GM12891 (cell line): ENCODE measurements at regions not wholly inside any gene's neighbourhood (a gene's known extent, or its start where the extent isn't known, plus 50 kb on each side); places are given as distances from the start of the nearest gene placed in this dataset.
"Not testable (repeated sequence)": the region's sequence is repeated elsewhere in the genome, so short reads cannot be mapped to it uniquely, and the experiment has no call there.

Experiments used
- DNase-seq: peaks from one replicate; pipeline ENCODE4 v3.0.0; 2011; ENCODE audit warnings: low spot score; ENCODE audit not compliant: insufficient read length
- FAIRE-seq: peaks from 2 replicates; lab custom pipeline; 2011; peaks lifted over from hg19 to GRCh38; lab: Jason Lieb, UNC
- PAX5 ChIP-seq: IDR thresholded peaks from 2 replicates; pipeline ENCODE4 v1.6.1; 2011; ENCODE audit warnings: low read length, moderate library complexity, mild to moderate bottlenecking; ENCODE audit not compliant: insufficient read depth, severe bottlenecking
- POLR2A ChIP-seq: IDR thresholded peaks from 2 replicates; pipeline ENCODE4 v1.6.1; 2011; ENCODE audit warnings: low read depth, low read length, control low read depth
- POLR2AphosphoS5 ChIP-seq: IDR thresholded peaks from 2 replicates; pipeline ENCODE4 v1.6.1; 2011; ENCODE audit warnings: low read depth, low read length, control low read depth
- POU2F2 ChIP-seq: IDR thresholded peaks from 2 replicates; pipeline ENCODE4 v1.6.1; 2011; ENCODE audit warnings: low read depth, mild to moderate bottlenecking, control low read depth, low read length, moderate library complexity
- SPI1 ChIP-seq: IDR thresholded peaks from 2 replicates; pipeline ENCODE4 v1.6.1; 2011; ENCODE audit warnings: low read depth, low read length, control low read depth
- TAF1 ChIP-seq: IDR thresholded peaks from 2 replicates; pipeline ENCODE4 v1.6.1; 2011; ENCODE audit warnings: low read depth, low read length, control low read depth

GRCh38 chr5:69013481-69013880 is 80.3 kb upstream of the SLC30A5 start:
- DNase-seq (no peak), FAIRE-seq (no peak)
- TF ChIP-seq POLR2AphosphoS5 (no peak), SPI1 (no peak), POU2F2 (no peak), POLR2A (no peak), PAX5 (no peak), TAF1 (no peak)

DNA sequence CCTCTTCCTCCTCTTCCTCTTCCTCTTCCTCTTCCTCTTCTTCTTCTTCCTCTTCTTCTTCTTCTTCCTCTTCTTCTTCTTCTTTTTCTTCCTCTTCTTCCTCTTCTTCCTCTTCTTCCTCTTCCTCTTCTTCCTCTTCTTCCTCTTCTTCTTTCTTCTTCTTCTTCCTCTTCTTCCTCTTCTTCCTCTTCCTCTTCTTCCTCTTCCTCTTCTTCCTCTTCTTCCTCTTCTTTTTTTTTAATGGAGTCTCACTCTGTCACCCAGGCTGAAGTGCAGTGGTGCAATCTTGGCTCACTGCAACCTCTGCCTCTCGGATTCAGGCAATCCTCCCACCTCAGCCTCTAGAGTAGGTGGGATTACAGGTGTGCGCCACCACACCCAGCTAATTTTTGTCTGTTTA is 79.8 kb upstream of the SLC30A5 start:
- not testable (repeated sequence) for DNase-seq, FAIRE-seq

GRCh38 chr5:69019668-69020375 is 74.0 kb upstream of the SLC30A5 start:
- FAIRE-seq = peak; percentile 5
- no peak for TF ChIP-seq POLR2AphosphoS5
- no peak for DNase-seq

GRCh38 chr5:69024241-69024651 is 69.6 kb upstream of the SLC30A5 start:
- FAIRE-seq (peak; percentile 69), DNase-seq (peak; percentile 29)
- no peak for TF ChIP-seq POU2F2
- TF ChIP-seq POLR2A = no peak
- no peak for TF ChIP-seq PAX5
- no peak for TF ChIP-seq SPI1
- TF ChIP-seq TAF1 = no peak
- no peak for TF ChIP-seq POLR2AphosphoS5

GRCh38 chr5:69029292-69029691 is 64.5 kb upstream of the SLC30A5 start:
- DNase-seq = no peak
- no peak for FAIRE-seq
- TF ChIP-seq PAX5 (no peak), TAF1 (no peak), POLR2AphosphoS5 (no peak), POU2F2 (no peak), SPI1 (peak; percentile 63), POLR2A (no peak)

- no peak for DNase-seq
- no peak for TF ChIP-seq POU2F2
- no peak for TF ChIP-seq POLR2AphosphoS5
- TF ChIP-seq POLR2A = no peak
- no peak for TF ChIP-seq TAF1
- no peak for TF ChIP-seq PAX5
- no peak for TF ChIP-seq SPI1
- no peak for FAIRE-seq
Measured at GRCh38 chr5:69030358-69031062, 63.3 kb upstream of the SLC30A5 start.

GRCh38 chr5:69032009-69032408 is 61.8 kb upstream of the SLC30A5 start:
- FAIRE-seq (no peak), DNase-seq (no peak)
- TF ChIP-seq POLR2AphosphoS5 = no peak
- TF ChIP-seq POU2F2 = no peak
- TF ChIP-seq PAX5 = no peak
- TF ChIP-seq SPI1 = no peak
- no peak for TF ChIP-seq POLR2A
- no peak for TF ChIP-seq TAF1

DNA sequence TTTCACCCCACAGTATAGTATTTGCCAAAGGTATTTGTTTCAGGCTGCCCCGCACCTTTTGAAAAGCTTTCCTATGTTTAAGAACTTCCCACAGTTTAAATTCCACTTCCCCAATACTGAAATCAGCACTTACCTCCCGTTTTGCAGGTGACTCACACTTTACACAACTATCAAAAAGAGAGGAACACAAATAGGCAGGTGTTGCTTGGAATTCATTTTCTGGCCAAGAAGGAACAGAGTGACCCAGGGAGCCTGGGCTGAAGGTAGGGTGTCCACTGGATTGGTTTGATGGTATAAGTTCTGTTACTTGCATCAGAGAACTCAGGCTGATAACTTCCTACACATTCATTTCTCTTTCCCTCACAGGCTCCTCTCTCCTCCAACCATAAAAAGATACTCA is 60.1 kb upstream of the SLC30A5 start:
- DNase-seq = no peak
- no peak for FAIRE-seq
- TF ChIP-seq TAF1 (no peak), POLR2AphosphoS5 (no peak), PAX5 (no peak), POLR2A (no peak), SPI1 (no peak), POU2F2 (no peak)

DNA sequence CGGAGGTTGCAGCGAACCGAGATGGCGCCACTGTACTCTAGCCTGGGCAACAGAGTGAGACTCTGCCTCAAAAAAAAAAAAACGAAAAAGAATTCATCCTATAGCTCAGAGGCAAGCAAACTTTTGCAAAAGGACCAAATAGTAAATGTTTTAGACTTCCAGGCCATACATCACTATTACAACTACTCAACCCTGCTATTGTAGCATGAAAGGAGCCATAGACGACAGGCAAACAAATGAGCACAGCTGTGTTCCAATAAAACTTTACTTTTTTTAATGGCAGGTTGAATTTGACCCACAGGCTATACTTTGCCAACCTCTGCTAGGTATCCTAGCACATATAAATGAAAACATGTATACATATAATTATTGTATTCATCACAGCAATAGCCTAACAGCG is 58.9 kb upstream of the SLC30A5 start:
- FAIRE-seq (no peak), DNase-seq (no peak)
- TF ChIP-seq POLR2AphosphoS5 (no peak), TAF1 (no peak), POU2F2 (no peak), POLR2A (no peak), PAX5 (no peak), SPI1 (no peak)

GRCh38 chr5:69035665-69036064 is 58.1 kb upstream of the SLC30A5 start:
- DNase-seq = no peak
- no peak for FAIRE-seq
- TF ChIP-seq POLR2A (no peak), SPI1 (no peak)

DNA sequence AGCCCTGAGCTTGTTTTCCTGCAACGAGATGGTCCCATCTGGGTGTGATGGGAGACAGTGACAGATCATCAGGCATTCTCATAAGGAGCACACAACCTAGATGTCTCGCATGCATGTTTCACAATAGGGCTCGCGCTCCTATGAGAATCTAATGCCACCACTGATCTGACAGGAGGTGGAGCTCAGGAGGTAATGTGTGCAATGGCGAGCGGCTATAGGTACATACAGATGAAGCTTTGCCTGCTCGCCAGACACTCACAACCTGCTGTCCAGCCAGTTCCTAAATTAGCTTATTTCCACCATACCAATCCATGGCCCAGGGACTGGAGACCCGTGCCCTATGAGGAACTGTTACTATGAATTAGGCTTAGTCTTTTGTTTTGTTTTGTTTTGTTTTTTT is 55.3 kb upstream of the SLC30A5 start:
- TF ChIP-seq TAF1 (no peak), PAX5 (no peak), POU2F2 (no peak), POLR2AphosphoS5 (no peak), SPI1 (no peak), POLR2A (no peak)
- DNase-seq = no peak
- FAIRE-seq = no peak
